GM23338 (cell line): ENCODE measurements at regions not wholly inside any gene's neighbourhood (a gene's known extent, or its start where the extent isn't known, plus 50 kb on each side); places are given as distances from the start of the nearest gene placed in this dataset.

ENCODE experiments used
- CREB1 ChIP-seq: fragments of 250-450 bp; sonication (Bioruptor Pico); IDR thresholded peaks from 2 replicates; pipeline ENCODE4 v1.5.0; 2020; ENCODE audit warnings: low read depth, mild to moderate bottlenecking, moderate library complexity
- EZH2 ChIP-seq: fragments of 200-600 bp; sonication (generic); IDR thresholded peaks from one replicate; pipeline ENCODE4 v1.8.0; 2017; ENCODE audit warnings: antibody characterized with exemption, mild to moderate bottlenecking, low read depth; ENCODE audit not compliant: unreplicated experiment
- EZH2phosphoT487 ChIP-seq: fragments of 200-600 bp; sonication (generic); IDR thresholded peaks from one replicate; pipeline ENCODE4 v1.8.1; 2018; ENCODE audit warnings: antibody characterized with exemption; ENCODE audit not compliant: unreplicated experiment
- JUNB ChIP-seq: IDR thresholded peaks from one replicate; pipeline ENCODE4 v1.6.1; 2016; ENCODE audit warnings: antibody characterized with exemption; ENCODE audit not compliant: unreplicated experiment
- NANOG ChIP-seq: IDR thresholded peaks from 2 replicates; pipeline ENCODE4 v1.6.1; 2016; ENCODE audit warnings: antibody characterized with exemption, borderline replicate concordance
- POLR2AphosphoS5 ChIP-seq: IDR thresholded peaks from 2 replicates; pipeline ENCODE4 v1.6.1; 2016; ENCODE audit warnings: antibody characterized with exemption, low read depth
- STAT1 ChIP-seq: IDR thresholded peaks from one replicate; pipeline ENCODE4 v1.6.1; 2016; ENCODE audit warnings: antibody characterized with exemption; ENCODE audit not compliant: unreplicated experiment
- ZNF114 ChIP-seq: fragments of 250-450 bp; sonication (Bioruptor Pico); IDR thresholded peaks from 2 replicates; pipeline ENCODE4 v1.5.0; 2020; ENCODE audit warnings: mild to moderate bottlenecking, moderate library complexity
- TF ChIP-seq, protein P1 (sequence below), 2 experiments: fragments of 200-600 bp in 1 of 2; sonication (generic) in 1 of 2; conservative IDR thresholded peaks; 2 replicates each; pipeline versions ENCODE4 v1.5.1 to v1.6.1; 2016 to 2017; ENCODE audit warnings: antibody characterized with exemption in 2 of 2, low read depth in 2 of 2, mild to moderate bottlenecking in 2 of 2, moderate library complexity in 1 of 2
- TF ChIP-seq, protein P2 (sequence below): IDR thresholded peaks from one replicate; pipeline ENCODE4 v1.6.1; 2018; ENCODE audit warnings: antibody characterized with exemption; ENCODE audit not compliant: unreplicated experiment

DNA sequence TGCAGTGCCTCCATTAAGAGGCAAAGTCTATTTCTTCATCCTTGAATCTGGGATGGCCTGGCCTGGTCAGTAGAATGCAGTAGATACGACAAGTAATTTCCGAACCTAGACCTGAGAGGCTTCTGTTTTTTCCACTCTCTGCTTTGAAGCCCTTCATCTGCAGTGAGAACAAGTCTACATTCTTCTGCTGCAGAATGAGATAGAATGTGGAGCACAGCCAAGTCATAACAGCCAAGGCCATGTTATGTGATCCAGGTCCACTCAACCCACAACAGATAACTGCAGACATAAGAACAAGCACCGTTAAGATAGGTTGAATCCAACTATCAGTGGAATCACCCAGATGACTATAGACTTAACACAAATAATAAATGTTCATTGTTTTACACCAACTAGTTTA, 1297.7 kb downstream of the C4orf33 start:
- TF ChIP-seq, protein P1, sequence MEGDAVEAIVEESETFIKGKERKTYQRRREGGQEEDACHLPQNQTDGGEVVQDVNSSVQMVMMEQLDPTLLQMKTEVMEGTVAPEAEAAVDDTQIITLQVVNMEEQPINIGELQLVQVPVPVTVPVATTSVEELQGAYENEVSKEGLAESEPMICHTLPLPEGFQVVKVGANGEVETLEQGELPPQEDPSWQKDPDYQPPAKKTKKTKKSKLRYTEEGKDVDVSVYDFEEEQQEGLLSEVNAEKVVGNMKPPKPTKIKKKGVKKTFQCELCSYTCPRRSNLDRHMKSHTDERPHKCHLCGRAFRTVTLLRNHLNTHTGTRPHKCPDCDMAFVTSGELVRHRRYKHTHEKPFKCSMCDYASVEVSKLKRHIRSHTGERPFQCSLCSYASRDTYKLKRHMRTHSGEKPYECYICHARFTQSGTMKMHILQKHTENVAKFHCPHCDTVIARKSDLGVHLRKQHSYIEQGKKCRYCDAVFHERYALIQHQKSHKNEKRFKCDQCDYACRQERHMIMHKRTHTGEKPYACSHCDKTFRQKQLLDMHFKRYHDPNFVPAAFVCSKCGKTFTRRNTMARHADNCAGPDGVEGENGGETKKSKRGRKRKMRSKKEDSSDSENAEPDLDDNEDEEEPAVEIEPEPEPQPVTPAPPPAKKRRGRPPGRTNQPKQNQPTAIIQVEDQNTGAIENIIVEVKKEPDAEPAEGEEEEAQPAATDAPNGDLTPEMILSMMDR (conservative IDR thresholded peaks at IDR 0.05; ENCODE audit: low read depth in 2 of 2), result no peak
- TF ChIP-seq EZH2phosphoT487 (no peak), EZH2 (no peak), POLR2AphosphoS5 (no peak), STAT1 (no peak), ZNF114 (no peak), JUNB (no peak), CREB1 (CRISPR knock-in tag) (no peak), NANOG (no peak)
- TF ChIP-seq, protein P2, sequence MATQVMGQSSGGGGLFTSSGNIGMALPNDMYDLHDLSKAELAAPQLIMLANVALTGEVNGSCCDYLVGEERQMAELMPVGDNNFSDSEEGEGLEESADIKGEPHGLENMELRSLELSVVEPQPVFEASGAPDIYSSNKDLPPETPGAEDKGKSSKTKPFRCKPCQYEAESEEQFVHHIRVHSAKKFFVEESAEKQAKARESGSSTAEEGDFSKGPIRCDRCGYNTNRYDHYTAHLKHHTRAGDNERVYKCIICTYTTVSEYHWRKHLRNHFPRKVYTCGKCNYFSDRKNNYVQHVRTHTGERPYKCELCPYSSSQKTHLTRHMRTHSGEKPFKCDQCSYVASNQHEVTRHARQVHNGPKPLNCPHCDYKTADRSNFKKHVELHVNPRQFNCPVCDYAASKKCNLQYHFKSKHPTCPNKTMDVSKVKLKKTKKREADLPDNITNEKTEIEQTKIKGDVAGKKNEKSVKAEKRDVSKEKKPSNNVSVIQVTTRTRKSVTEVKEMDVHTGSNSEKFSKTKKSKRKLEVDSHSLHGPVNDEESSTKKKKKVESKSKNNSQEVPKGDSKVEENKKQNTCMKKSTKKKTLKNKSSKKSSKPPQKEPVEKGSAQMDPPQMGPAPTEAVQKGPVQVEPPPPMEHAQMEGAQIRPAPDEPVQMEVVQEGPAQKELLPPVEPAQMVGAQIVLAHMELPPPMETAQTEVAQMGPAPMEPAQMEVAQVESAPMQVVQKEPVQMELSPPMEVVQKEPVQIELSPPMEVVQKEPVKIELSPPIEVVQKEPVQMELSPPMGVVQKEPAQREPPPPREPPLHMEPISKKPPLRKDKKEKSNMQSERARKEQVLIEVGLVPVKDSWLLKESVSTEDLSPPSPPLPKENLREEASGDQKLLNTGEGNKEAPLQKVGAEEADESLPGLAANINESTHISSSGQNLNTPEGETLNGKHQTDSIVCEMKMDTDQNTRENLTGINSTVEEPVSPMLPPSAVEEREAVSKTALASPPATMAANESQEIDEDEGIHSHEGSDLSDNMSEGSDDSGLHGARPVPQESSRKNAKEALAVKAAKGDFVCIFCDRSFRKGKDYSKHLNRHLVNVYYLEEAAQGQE, result no peak
